ENCODE measurements at regions not wholly inside any gene's neighbourhood (a gene's known extent, or its start where the extent isn't known, plus 50 kb on each side); places are given as distances from the start of the nearest gene placed in this dataset.

DNA sequence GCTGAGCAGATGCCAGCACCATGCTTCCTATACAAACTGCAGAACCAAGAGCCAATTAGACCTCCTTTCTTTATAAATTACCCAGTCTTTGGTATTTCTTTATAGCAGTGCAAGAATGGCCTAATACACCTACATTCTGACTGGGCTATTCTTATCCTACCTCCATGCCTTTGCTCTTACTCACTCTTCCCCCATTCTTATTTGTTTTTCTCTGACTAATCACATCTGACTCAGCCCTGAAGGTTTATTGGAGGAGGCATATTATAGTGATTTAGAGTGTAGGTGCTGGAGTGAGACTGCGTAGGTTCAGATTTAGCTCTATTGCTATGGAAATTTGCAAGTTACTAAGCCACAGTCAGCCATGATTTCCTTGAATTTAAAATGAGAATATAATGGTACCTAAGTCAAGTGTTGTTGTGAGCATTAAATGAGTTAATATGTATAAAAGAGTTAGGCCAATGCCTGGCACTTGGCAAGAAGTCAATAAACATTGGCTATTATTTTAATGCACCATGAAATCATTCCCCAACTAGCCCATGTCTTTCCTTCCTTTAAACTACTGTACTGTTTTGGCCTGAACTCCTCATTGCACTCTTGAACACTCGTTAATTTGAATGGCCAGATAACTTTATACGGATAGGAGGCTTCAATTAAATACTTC is 531.2 kb upstream of the ZNF608 start:
- no peak for DNase-seq (ENCODE audit: low read depth, low spot score)

DNA sequence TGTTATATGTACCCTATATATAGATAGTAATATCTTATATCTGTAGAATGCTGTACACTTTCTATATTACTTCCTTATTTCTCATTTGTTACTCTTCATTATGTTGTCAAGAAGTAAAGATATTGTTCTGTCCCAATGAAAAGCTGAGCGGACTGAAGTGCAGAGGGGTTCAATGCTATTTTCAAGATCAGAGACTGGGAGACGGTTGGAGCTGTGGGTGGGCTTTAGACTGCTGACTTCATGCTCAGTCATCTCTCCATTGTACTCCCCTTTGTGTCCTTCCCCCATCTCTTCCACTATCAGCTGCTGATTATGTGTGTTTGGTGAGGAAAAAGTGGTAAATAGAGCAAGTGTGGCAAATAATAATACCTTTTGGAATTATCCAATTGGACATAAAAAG is 532.3 kb upstream of the ZNF608 start:
- no peak for DNase-seq (ENCODE audit: low read depth, low spot score)

DNA sequence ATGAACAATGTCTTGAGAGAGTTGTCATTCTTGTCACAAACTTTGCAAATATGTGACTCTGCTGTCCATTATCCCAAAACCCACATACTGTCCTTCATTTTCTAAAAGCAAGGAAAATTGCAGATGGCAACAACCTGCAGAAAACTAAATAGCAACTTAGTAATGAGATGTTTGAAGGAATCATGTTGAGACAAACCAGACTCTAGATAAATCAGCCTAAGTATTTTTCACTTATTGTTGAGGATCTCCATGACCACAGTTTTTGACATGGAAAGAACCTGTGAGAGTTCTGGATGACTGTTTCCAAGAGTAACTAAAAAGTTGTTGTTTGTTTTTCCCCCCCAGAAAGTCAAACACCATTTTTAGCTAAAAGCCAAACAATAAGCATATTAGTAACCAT is 535.2 kb upstream of the ZNF608 start:
- no peak for DNase-seq (ENCODE audit: low read depth, low spot score)

DNA sequence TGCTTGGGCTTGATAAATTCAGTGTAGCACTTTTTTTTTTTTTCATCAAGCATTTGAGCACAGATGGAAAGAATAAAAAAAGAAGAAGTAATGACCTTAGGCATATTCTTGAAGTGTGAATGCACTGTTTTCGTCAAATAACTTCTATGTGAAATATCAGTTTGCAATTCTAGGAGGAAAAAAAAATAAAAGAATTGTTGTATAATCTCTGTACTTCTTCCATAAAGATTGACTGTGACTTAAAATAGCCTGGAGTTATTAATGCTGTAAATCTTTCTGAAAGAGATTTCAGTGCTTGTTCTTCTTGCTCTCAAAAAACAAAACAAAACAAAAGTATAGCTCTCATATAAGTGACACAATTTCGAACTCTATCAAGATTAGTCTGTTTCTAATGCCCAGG is 536.9 kb upstream of the ZNF608 start:
- DNase-seq (ENCODE audit: low read depth, low spot score) = no peak

DNA sequence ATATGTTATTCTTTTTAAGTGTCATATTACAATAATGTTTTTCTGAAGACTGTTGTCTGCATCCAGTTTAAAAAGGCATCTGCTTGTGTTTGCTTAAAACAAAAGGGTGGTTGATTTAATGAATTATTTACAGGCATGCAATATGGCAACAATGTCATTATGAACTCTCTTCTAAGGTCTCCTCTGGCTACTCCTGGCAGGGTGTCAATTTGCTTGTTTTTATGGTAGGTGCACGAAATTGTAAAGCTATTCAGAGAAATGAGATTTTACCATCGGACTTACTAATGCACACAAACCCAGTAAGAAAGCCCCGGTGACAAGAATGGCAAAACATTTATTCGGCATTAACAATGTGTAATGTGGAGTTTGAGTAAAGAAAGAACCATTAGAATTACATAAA is 539.8 kb upstream of the ZNF608 start:
- DNase-seq (ENCODE audit: low read depth, low spot score) = no peak

DNA sequence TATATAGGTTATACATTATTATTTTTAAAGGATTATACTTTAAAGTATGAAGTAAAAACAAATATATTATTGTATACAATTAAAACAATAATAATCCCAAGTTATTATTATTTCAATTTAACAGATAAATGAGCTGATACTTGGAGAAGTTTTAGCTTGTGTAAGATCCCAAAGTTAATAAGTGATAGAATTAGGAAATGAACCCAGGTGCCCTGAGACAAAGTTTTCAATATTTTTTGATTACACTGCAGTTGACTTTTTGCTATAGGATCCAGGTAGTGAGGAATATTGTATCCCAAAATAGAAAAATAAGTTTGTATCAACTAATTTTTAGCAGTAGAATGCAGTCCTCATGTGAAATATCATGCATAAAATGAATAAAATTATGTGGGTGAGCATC is 543.2 kb upstream of the ZNF608 start:
- DNase-seq (ENCODE audit: low read depth, low spot score) = no peak

DNA sequence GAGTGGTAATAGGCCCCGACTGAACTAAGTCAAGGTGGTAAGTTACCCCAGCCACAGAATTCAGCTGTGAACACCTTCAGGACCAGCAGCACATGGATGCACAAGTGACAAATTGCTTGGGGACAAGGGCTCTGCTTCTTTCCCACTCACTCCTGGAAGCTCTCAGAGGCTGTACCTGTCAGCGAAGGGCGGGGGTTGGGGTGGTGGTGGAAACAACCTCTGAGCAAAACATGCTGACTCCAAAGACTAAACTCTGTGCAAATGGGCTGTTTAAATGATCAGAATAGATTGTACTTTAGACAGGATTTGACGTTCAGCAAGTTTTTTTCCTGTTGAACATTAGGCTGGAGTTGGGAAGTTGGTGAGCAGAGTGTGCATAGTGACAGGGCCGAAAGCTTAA is 544.5 kb upstream of the ZNF608 start:
- no peak for DNase-seq (ENCODE audit: low read depth, low spot score)

DNA sequence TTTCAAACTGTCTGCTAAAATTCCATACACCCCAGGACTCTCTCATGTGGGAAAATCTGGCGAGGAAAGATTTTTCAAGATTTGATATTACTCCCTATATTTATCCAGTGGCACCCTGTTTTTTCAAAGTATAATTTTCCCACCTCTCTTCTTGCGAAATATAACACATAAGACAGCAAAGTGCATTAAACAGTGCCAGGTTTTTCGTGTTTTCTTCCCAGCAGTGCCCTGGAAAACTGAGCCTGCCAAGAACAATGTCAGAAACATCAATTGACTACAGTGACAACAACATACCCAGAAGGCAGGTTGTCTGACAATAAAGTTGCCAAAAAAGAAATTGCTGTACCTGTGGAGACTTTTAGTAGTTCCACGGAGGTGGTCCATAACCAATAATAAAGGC is 545.0 kb upstream of the ZNF608 start:
- DNase-seq (ENCODE audit: low read depth, low spot score) = no peak

DNA sequence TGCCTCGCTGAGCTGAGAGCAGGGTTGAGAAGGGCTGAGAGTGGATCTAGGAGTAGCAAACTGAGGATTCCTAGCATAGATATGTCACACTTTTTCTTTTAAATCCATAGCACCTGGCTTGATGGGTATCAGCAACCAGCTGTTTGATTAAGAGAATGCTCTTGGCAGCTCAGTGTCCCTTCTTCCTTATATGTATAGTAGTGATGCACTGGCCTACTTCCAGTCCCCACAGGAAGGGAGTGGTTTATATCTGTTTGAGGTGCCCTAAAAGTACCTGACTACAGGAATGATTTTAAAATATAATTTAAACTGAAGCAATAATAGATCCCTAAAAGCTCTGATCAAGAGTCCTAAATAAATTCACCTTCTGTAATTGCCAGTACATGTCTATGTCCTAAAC is 546.8 kb upstream of the ZNF608 start:
- DNase-seq (ENCODE audit: low read depth, low spot score) = no peak

DNA sequence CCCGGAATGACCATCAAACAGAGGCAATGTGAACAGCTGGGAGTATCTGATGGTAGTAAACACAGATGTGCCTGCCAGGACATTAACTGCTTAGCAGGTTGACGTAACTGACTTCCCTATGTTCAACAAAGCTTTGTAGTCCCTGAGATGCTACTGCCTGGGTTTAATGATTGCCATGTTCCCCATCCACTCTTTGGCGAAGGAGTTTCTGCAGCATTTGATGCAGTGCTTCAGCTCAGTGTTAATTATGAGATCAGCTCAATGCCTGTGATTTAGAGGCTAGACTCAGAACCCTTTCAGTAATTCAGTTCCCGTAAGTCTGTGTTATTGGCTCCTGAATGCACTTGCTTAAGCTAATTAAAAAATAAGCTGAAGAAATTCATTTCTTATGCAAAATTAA is 547.3 kb upstream of the ZNF608 start:
- no peak for DNase-seq (ENCODE audit: low read depth, low spot score)

DNA sequence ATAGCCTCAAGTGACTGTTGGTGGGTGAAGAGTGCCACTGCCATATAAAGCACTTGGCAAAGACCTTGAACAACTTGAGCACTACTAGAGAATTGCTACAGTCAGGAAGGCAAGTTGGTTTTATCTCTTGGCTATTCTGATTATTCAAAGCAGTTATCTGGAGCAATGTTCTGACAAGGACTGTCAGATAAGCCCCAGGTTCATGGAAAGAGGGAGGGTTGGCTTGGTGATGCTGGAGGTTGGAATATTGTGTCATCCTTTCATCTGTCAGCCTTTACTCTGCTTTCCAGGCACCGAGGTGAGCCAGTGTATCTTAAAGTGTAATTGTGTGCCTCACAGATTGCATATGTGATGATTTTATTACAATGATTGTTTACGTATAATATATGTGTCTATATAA is 548.4 kb upstream of the ZNF608 start:
- no peak for DNase-seq (ENCODE audit: low read depth, low spot score)

DNA sequence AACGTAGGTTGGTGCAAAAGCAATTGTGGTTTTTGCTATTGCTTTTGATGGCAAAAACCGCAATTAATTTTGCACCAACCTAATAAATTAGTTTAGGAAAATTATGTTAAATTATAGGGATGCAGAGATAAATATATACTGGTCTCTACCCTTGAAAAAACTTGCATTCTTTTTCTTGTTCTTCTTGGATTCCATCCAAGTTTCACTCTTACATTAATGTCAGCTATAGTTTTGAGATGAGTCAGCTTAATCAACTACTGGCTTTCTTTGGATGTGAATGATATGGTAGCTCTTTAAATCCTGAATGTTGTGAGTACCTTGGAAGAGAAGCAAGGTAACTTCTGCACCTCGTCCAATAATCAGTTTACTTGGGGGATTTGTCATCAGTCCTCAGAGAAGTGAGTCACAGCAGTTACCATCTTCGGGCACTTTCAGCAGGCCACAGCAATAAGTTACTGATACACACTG is 549.0 kb upstream of the ZNF608 start:
- DNase-seq (ENCODE audit: low read depth, low spot score) = no peak

DNA sequence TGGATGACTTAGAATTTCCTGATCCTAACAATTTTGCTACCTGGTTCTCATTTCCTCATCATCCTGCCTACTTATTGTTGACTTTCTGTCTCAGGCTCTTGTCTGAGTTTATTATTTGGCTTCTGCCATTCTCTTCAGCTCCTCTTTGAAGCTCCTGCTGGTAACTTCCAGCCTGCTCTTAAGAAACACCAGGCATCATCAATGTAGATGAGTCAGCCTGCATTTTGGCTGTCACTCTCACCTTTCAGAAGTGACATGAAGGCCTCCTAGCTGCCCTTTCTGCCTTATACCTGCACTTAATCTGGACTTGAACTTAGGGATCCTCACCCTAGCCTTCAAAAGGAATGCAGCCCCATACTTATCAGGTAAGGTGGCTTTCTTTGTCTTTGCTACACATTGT is 551.8 kb upstream of the ZNF608 start:
- no peak for DNase-seq (ENCODE audit: low read depth, low spot score)

DNA sequence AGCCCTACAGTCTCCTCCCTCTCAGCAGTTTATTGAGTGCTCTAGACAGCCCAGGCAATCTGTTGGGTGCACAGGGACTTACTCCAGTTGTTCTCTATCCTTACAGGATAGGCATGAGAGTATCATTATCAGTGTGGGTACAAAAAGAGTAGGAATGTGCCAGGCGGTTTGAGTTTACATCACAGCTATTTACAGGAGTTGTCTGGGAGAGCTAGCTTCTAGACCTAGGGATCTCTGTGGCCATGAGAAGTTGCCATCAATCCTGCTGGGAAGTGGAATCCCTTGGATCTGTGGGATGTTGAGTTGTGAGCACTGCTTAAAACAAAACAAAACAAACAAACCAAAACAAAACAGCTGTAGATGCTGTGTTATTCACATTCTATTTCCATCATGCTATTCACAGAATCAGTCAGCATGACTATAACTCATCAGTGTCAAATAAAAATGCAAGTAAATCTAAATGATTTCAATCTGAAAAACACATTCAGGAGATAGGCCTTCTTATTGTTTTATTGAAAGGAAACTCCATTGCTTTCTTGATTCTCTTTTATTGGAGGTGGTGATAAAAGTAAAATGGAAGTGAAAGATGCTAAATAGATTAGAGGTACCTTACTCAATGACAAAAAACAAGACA is 552.4 kb upstream of the ZNF608 start:
- peak; percentile 35 for DNase-seq (ENCODE audit: low read depth, low spot score)

DNA sequence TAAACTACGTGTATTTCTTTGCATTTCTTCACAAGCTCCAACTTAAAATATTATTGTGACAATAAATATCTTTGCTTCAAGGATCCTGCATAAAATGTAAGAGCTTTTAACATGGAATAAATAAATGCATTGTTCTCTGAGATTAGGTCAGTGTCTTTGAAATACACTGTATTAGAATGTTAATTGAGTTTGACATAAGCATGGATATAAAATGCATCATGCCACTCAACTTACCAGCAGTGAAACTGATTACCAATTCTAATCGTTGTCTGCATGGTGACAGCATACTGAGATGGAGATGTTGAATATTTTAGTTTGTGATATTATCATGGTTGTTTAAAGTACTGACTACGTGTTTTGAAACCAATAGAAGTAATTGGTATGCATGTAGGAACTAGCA is 555.3 kb upstream of the ZNF608 start:
- DNase-seq (ENCODE audit: low read depth, low spot score) = no peak

DNA sequence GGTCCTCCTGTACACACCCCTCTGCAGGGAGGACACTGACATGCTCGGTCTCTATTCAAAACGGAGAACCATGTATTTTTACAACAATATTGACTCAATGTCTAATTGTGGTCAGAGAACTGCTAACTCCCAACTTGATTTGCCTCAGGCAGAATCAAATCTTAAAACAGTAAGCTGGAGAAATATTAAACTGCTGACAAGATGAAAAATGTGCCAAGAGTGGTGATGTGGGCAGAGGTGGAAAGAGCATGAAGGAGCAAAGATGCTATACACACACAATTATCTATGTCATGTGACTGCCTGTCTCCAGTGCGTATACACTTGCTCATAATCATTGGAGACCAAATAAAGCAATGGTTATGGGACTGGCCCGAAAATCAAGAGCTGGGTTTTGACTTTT is 556.1 kb upstream of the ZNF608 start:
- no peak for DNase-seq (ENCODE audit: low read depth, low spot score)

DNA sequence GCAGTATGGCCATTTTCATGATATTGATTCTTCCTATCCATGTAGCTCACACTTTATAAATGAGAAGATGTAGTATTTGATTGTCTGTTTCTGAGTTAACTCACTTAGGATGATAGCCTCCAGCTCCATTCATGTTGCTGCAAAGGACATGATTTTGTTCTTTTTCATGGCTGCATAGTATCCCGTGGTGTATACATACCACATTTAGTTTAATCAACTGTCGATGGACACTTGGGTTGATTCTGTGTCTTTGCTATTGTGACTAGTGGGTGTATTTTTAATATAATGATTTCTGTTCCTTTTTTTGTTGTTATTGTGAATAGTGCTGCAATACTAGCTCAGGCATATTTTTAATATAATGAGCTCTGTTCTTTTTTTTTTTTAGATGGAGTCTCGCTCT is 560.3 kb upstream of the ZNF608 start:
- DNase-seq (ENCODE audit: low read depth, low spot score) = no peak

DNA sequence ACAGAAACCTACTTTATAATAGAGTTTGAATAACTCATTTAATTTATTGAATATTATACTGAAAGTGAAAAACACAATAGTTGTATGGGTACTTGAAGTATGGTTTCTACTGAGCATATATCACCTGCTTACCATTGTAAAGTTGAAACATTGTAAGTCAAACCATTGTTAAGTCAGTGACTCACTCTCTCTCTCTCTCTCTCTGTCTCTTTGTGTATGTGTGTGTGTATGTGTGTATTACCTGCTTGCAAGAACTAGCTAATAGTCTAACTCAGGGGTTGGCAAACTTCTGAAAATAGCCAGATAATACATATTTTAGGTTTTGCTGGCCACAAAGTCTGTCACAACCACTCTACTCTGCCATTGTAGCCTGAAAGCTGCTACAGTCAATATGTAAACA is 564.3 kb upstream of the ZNF608 start:
- DNase-seq (ENCODE audit: low read depth, low spot score) = no peak

DNA sequence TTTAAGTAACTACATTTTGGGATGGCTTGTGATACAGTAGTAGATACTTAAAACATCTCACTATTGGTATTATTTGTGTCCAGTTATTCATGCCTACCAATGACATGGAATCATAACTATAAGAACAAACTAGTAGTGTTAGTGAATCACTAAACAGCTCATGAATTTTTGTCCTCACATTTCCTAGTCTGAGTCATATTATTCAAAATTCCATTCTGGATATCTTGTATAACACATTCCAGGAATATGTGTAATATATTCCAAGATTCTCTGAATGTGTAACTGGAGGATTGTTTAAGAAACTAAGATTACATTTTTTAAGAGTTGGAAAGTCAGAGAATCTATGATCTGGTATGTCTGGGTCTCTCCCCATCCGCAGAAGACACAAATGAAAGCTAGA is 565.3 kb upstream of the ZNF608 start:
- DNase-seq (ENCODE audit: low read depth, low spot score) = no peak

DNA sequence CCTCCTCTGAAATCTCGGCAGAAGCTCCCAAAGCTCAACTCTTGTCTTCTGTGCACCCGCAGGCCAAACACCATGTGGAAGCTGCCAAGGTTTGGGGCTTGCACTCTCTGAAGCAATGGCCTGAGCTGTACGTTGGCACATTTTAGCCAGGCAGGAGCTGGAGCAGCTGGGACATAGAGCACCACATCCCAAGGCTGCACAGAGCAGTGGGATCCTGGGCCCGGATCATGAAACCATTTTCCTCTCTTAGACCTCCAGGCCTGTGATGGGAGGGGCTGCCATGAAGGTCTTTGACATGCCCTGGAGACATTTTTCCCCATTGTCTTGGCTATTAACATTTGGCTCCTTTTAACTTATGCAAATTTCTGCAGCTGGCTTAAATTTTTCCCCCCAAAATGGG is 567.1 kb upstream of the ZNF608 start:
- no peak for DNase-seq (ENCODE audit: low read depth, low spot score)

DNA sequence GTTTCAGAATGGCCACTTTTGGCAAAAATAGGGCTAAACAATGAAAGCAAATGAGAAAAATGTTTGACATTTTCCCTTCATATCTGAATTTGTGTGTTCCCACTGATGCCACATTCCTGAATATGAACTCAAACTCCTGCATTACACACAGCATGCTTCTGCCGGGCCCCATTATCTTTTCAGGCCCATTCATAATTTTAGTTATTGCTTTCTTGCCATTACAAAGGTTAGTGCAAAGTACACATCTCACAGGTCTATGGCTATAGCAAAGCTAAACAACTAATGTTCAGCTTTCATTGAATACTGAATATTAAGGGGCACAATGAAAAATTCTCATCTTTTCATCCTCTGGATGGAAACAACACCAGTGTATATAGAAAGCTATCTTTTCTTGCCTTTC is 568.9 kb upstream of the ZNF608 start:
- DNase-seq (ENCODE audit: low read depth, low spot score) = no peak

DNA sequence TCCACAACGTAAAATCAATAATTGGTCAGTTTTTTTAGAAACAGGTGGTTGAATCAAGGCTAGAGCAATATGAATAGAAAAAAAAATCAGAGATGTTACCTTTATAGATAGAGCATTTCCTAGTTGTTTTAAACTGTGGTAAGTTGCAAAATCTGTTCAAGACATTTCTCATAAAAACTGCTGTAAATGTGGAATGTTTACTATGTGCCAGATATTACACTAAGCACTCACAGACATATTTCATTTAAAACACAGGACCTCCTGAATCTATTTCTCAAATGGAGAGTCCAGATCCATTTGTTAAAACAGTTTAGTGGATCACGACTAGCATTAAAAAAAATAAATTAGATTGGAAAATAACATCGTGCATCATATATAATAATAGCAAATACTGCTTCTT is 570.0 kb upstream of the ZNF608 start:
- no peak for DNase-seq (ENCODE audit: low read depth, low spot score)

DNA sequence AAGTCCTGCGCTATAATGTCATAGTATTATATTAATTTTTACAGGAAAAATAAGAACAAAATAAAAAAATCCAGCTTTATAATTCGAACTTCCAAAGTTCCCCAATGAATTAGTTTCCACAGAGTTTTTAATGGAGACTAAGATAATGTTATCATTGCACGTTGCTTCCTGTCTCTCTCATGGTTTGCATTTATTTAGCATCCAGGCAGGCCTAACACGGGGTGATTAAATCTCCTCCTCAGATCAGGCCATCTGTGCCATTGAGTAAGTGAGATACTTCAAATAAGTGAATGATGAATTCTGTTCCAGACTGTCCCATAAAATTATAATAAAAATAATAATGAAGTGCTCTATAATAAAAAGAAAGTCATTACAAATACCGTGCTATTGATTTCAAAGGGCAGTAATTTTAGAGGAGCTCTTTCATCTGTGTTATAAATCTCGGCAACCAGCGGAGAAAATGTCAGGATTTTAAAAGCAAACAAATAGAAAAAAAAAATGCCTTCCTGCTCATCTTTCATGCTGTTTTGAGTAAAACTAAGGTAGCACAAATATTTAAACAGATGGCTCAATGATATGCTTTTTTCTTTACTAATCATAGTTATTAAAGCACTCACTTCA is 570.6 kb upstream of the ZNF608 start:
- no peak for DNase-seq (ENCODE audit: low read depth, low spot score)
